HG02588 (cell line): ENCODE measurements at regions not wholly inside any gene's neighbourhood (a gene's known extent, or its start where the extent isn't known, plus 50 kb on each side); places are given as distances from the start of the nearest gene placed in this dataset.

Experiments
- ATAC-seq: cut with Tn5 transposase; IDR thresholded peaks from one replicate; pipeline ENCODE4 v1.9.1; 2021; ENCODE audit warnings: mild to moderate bottlenecking, moderate library complexity; ENCODE audit not compliant: unreplicated experiment

DNA sequence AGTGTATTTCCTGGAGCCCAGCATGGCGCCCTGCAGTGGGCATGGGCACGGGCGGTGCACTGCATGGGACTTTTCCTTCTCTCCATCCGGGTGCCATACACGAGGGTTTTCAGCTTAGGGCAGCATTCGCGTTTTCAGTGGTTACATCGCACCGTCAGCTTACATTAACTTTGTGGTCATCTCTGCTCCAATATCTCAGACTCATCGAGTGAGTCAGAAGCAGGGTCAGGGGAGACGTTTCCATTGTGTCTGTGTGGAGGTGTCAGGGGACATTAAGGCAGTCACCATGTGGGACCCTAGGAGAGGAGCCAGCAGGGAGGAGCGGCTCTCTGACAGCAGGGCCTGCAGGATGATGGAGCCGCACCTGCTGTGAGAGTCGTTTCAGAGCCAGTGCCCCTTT, 541.0 kb downstream of the FGF9 start:
- no peak for ATAC-seq

DNA sequence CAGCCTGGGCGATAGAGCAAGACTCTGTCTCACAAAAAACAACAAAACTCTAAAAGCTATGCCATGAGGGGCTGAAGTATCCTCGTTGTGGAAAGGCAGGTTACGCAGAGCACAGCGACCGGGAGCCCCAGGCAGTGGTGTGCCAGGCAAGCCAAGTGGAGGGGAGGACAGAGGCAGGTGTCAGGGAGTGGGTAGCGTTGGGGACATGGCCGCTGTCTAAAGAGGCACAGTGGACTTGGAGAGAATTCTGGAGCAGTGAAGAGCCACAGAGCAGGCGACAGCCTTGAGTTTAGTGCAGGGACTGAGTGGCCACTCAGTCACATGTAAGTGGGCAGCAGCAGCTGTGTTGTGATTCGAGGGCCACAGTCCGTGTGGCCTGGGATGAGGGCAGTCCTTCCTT, 541.7 kb downstream of the FGF9 start:
- ATAC-seq: no peak

DNA sequence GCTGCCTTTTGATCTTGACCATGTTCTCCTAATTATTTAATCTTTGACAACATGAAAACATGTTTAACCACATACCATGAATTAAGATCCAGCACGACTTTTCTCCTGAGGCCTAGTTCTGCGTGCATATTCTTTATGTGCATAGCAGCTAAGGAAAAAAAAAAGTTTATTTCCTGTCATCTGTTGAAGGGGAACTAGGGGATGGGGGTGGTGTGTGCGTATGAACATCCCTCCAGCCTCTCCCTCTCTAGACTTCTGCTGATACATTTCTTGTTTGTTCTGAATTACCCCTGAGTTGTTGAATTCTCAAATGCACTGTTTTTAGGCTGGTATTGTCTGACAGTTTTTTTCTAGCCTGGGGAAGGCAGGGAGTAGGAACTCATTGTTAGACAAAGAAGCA, 543.3 kb downstream of the FGF9 start:
- ATAC-seq: no peak

DNA sequence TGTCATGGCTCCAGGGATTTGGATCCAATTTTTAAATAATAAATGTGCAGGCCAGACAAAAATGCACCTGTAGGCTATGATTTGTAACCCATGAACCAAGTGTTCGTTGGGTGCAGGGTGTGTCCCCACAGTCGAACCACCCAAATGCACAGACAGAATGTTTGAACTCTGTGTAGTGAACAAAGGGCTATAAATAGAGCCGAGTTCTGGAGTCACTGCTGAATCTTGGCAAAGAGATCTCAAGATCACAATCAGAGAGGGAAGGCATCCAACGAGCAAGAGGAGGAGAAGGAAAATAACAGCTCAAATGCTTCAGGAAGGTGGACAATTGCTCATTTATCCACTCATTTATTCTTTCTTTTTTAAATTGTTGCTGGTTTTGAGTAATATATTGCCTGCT, 547.9 kb downstream of the FGF9 start:
- ATAC-seq: no peak

DNA sequence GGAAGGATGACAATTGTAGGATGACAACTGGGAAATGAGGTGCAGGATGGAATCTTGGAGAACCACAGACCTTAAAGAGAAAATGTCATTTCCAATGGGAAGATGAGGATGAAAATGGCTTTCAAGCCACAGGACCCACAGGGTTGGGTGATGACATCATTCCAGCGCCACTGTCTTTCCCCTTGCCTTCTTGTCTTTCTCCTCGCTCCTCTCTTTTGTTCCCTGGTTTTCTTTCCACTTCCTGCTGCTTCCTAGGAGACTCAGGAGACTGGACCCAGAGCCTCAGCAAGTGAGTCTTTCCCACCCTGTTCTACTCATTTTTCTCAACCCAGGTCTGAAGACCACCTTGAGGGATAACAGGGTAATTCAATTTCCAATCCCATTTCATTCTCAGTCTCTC, 548.8 kb downstream of the FGF9 start:
- ATAC-seq: no peak

DNA sequence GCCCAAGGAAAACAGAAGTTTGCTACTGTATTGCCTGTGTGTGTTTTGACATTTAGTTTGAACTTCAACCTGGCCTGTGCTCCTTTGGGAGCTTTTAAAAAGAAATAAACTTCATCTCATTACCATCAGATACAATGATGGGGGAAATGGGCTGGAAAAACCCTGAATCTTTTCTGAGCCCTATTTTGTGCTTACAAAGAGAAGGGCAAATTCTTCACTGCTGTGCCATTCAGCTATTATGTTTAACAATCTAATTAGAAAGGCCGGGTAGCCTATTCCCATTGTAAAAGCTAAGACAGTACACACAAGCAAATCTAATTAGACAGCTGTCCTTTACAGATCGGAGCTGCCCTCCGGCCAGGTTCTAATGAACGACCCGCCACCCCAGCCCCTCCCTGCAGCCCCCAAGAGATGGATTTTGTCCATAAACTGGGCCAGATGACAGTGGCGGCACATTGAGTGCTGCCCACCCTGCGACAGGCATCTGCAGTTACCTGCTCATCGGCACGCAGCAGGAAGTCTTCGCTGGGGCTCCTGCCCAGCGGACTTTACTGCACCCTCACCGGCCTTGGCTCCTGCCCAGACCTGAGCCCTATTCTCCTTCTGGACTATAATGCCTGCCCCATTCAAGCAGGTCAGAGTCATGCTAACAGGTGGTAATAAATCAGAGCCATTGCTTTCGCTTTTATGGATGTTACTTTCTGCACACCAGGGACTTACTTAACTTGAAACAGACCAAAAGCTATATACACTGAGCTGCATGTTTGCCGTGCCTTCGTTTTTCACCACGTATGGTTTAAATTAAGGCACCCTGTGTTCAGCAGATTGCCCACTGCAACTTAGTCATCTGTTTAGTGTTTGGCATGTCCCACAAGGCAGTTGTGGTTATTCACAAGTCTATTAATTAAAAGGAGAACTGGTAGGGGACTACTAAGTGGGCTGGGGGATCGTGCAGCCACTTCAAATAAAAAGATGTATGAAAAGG, 549.6 kb downstream of the FGF9 start:
- ATAC-seq: no peak

DNA sequence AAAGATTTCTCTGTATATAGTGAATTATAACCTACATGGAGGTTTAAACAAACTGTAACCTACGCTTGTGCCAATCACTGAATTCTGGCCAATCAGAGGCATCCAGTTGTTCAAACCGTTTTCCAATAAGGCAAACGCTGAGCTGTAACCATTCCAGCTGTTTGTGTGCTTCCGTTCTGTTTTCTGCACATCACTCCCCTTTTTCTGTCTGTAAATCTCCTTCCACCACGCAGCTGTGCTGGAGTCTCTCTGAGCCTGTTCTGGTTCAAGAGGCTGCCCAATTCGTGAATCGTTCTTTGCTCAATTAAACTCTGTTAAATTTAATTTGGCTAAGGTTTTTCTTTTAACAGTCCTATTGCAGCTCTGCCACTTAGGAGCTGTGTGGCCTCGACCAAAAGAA, 552.5 kb downstream of the FGF9 start:
- ATAC-seq: no peak

DNA sequence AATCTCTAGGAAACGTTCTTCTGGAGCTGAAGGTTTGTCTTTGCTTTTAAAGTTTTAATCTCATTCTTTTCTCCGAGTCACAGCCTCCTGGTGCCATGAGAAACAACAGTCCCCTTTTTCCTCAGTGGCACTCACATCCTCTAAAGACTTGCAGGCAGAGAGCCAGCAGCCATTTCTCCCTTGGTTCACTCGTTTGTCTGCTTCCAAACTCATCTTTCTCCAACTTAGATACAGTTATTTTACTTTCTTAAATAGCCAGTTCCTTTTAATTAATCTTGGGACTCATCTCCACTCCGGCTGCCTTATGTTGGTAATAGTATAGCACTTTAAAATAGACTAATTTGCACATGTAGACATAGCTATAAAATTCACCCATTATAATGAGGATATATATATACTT, 555.2 kb downstream of the FGF9 start:
- ATAC-seq: no peak

DNA sequence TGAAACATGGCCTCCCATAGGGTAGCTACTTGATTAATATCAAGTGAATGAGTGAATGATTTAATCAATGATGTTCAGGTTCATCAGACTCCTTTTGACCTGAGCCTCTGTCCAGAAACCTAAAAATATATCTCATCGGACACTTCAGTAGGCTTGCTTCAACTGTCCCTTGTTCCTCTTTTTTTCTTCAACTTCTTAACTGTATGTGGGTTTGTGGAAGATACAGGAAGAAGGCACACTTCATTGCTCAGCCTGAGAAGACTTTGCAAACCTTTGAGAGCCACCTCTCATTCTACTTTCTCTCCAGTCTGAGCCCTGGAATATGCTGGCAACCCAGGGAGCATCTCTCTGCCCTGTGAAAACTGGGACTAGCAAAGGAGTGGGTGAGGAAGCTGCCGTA, 557.0 kb downstream of the FGF9 start:
- no peak for ATAC-seq

DNA sequence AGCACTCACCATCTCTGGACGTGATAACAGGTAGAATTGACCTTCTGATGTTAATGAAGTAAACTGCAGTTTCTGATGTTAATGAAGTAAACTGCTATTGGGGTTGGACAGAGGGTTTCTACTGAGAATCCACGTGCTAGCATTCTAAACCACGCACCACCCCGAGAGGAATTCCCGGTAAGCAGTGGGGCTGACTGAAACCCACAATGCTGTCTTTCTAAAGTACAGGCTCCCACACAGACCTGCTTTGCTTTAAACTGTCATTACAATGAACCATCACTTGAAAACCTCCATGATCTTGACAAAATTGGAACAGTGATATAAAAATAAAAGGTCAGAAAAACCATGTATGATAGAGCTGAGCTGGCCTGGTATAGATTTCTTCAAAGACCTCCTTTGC, 559.0 kb downstream of the FGF9 start:
- no peak for ATAC-seq

DNA sequence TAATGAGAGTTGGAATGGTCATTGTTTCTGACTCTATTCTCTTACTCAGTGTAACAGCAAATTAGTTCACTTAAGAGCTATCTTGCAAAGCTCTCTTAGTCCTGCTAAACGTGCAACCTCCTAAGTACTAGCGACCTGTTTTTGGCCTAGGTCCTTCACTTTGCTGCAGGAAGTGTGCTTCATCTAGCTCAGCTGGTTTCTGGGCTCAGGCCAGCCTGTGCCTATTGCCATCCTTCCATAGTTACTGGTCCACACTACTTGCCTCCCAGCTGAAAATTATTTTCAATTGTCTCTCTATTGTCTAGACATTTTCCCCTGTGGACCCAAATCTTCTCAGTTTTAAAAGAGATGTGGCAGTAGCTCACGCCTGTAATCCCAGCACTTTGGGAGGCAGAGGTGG, 561.3 kb downstream of the FGF9 start:
- ATAC-seq: no peak

DNA sequence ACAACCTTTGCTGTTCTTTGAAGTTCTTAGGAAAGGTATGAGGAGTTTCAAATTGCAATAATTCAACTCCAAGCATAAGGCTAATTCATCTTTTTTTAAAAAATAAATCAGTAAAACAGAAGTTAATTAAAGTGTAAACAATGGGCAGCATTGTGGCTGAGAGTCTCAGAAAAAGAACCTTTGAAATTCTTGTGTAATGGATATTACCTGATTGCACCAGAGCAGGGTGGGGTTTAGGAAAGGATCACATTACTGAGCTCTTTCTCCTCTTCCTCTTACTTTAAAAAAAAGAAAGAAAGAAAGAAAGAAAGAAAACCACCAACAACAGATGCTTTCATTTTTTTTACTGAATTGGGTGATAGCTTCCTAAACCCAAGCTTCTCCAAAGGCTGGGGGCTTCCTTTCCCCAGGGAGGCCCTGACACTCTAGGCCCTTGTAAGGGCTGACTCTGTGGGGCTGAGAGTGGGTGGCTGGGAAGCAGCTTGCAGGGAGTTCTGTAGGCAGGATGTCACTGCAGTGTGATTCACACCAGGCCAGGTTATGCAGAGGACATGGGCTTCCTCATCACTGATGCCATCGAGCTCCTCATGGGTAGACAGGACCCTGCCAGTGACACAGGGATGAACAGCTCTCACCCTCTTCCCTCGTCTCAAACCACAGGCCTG, 564.5 kb downstream of the FGF9 start:
- no peak for ATAC-seq

DNA sequence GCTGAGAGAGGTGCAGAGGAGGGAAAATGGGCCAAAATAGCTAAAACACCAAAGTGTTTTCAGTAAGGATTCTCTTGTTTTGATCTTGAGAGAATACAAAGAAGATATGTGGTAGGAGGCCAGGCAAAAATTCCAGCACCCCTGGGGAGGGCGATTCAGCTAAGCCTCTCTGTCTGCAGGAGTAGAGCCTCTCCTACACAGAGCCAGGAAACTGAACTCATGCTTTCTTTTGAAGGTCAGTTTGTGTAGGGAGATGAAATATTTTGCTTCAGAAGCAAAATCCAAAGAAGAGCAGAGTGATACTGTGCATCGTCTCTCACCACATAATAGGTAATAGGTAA, 565.0 kb downstream of the FGF9 start:
- no peak for ATAC-seq

DNA sequence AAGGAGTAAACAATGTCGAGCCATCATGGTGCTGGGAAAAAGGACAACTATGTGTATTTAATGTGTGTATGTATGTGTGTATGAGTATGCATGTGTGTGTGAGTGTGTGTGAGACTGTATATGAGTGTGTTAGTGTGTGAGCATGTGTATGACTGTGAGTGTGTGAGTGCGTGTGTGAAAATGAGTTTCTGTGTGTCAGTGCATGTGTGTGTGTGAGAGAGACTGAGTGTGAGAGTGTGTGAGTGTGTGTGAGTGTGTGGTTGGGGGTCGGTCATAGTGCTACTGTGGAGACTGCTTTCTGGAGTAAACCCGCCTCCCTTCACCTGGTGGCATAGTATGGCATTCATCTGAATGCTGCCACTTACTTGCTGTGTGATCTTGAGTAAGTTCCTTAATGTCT, 567.4 kb downstream of the FGF9 start:
- ATAC-seq: no peak

DNA sequence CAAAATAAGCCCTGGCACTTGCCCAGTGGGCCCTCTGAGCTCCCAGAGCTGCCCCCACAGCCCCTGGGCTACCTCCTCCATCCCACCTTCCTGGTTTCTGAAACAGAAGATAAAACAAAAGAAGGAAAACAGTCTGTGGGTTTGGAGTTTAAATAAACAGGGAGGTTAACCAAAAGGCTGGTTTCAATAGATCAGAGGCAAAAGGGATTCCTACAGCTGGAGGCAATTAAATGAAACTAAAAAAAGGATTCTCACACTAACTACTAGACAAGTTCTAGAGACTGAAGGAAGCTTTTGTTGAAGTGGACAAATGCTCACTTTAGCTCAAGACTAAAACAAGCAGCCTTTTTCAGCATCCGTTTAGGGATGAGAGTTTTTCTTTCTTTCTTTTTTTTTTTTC, 569.8 kb downstream of the FGF9 start:
- no peak for ATAC-seq

DNA sequence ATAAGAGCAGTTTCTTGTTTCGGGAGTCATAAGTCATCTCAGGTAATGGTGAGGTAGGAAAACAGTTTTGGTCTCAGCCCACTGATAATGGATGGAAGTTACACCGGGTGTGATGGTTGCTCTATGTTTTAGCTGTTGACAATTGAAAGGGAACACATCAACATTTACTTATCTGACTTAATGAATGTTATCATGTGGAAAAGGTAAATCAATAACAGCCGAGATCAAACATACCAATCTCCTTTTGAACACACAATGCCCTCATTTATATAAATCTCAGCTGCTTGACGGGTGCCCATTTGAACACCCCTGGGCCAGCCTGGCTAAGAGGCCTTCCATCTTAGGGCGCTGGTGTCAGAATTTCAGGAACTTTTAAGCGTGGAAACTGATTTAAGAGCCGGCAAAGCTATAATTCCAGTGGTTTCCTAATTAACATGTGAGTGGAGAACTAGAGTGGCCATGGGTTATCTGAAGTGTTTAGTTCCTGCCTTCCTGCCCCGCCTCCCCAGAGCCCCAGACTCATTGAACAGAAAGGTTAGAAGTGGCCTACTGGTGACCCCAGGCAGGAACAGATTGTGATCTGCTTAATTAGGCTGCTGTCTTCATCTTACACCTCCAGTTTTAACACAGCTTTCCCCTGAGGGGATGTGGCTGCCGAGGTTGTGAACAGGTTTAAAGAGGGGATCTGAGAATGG, 572.7 kb downstream of the FGF9 start:
- no peak for ATAC-seq

DNA sequence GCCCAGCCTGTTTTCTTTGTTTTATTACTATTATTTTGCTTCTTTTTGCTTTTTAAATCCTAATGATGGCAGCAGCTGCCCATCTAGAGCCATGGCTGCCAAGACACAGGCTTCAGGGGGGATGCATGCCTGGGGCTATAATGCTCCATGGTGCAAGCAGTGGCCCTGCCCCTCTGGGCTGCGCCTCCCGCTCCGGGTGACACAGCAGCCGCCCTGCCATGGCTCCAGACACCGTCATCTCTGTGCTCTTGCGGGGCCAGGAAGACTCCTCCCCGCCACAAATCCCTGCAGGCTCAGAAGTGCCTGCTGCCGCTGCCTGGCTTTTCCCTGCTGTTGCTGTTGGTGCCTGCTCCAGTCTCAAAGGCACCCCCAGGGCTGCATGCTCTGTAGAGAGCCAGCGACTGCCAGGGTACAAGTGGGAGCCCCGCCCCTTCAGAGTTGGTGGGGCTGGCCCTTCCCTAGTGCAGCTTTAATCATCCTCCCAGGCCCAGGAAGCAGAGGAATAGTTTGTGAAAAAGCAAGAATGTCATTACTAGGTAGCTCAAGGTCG, 581.5 kb downstream of the FGF9 start:
- ATAC-seq: no peak

DNA sequence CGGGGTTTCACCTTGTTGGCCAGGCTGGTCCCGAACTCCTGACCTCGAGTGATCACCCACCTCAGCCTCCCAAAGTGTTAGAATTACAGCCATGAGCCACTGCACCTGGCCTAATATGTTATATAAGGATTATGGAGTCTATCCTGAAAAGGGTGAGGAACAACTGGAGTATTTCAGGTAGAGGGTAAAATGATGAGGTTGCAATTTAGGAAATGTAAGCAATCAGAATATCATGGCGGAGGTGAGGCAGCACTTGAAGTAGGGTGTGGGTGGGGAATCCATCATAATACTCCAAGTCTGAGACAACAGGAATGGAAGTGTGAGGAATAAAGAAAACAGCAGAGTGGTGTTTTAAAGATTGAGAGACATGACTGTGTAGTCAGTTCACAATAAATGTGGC, 582.2 kb downstream of the FGF9 start:
- ATAC-seq: no peak

DNA sequence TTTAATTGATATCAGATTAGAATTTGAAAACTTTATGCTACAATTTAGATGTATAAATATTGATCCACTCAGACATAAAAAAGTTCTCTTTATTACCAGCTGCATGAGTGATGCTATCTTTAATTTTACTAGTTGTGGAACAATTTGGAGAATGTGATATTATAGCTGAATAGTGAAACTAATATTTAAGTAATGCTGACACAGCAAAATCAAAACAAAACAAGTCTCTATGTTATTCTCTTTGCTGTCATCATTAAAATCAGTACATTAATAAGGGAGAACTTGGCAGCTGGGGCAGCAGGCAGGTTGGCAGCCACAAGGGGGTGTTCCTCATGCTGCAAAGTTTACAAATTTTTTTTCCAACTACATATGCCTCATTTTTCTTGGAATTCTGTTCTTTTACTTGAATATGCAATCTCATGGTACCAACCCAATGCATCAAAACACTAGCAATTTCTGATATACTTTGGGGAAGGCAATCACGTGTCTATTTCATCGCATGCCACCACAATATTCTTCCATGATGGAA, 585.3 kb downstream of the FGF9 start:
- no peak for ATAC-seq

DNA sequence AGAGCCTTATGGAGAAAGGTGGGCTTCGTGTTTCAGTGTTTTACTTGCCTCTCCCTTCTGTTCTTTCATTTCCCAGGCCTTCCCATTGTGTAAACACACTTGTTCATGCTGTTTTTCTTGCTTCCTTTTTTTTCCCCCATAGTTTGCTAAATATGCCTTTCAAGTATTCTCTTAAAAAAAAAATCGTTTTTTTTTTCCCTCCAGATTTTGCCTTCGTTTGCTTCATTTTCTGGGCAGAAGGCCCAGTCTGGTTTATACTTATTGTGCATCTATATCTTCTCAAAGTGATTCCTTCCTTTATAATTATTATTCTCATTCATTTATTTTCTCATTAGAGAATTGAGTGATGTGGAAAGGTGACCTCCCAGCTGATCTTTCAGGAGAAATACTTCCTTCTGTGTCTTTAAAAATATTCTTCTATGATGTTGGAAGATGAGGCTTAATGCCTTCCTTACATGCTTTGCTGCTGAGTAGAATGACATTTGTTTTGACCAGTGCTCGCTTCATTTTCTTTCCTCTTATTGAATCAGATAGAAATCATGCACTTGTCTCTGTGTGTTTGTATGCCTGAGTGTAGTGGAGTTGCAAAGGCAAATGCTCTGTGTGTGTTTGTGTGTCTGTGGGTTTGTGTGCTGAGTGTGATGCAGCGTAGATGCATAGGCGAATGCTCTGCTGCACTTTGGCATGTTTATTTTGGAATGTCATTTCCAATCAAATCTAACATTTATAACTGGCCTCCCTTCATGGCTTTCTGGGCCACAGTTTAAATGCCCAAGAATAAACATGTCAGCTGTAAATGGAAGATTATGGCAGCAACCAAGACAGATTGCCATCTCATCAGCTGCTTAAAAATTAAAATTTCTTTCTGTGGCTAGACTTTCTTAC, 591.4 kb downstream of the FGF9 start:
- no peak for ATAC-seq
